ENCODE measurements at regions not wholly inside any gene's neighbourhood (a gene's known extent, or its start where the extent isn't known, plus 50 kb on each side); places are given as distances from the start of the nearest gene placed in this dataset.
"Not testable (repeated sequence)": the region's sequence is repeated elsewhere in the genome, so short reads cannot be mapped to it uniquely, and the experiment has no call there.

- in situ Hi-C loops (cut with MboI; ENCODE audit: low sequenced_read_pairs) = no loop called here
Measured at GRCh38 chr2:176423819-176424218, 154.6 kb downstream of the MTX2 start.

DNA sequence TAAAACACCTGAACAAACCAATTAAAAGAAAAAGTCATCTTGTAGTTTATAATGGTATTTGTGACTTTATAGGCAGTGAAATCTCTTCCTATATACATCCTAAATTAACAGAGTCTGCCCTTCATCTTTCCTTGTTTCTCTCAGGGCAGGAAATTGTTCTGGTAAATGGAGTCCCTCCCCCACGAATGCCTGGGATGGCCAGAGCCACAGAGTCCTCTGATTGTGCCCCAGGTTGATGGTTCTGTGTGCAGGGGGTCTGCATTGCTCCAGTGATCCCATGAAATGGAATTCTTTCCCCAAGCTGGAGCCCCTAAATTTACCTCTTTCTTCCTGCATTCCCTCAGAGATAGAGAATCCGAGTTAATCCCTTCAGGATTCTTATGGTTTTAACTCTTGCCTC lies 155.5 kb downstream of the MTX2 start:
- in situ Hi-C loops (cut with MboI; ENCODE audit: low sequenced_read_pairs) = no loop called here

DNA sequence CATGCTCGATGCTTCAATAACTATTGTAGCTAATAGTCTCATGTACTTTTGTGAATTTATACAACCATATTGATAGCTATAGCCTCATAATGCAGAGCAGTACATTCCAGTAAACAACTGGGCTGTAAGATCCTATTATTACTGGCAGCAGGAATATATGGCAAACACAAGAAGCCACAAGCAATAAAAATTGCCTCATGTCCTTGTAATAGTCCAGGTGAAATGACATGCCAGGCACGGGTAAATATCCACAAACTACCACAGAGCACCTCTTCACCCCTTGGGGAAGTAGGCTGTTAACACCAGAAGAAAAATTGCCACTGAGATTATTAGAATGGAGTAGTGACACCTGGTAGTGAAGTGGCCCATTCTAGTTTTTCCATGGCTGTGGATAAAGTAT lies 158.3 kb downstream of the MTX2 start:
- in situ Hi-C loops (cut with MboI; ENCODE audit: low sequenced_read_pairs) = no loop called here

- in situ Hi-C loops (cut with MboI; ENCODE audit: low sequenced_read_pairs) = not testable (repeated sequence)
Measured at GRCh38 chr2:176428944-176429469, 159.8 kb downstream of the MTX2 start.

GRCh38 chr2:176432434-176432833 lies 163.2 kb downstream of the MTX2 start:
- in situ Hi-C loops (cut with MboI; ENCODE audit: low sequenced_read_pairs) = no loop called here

GRCh38 chr2:176435729-176436128 lies 166.5 kb downstream of the MTX2 start:
- in situ Hi-C loops (cut with MboI; ENCODE audit: low sequenced_read_pairs) = no loop called here

DNA sequence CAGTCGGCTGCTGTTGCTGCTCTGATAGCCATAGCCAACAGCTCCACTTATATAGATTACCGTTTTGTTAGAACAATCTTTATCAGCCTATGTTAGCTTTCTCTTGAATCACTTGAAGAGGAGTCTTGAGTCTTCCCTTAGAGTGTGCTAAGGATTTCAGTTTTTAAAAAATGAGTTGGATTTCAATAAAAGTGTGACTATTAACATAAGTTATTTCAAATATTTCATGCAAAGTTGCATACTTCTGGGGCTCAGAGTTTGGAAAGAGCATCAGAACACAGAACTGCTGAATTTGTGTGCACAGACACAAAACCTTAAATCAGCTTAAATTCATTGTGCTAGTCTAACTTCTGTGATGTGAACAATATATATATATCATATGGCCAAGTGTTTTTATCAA lies 174.7 kb downstream of the MTX2 start:
- in situ Hi-C loops (cut with MboI; ENCODE audit: low sequenced_read_pairs) = no loop called here

DNA sequence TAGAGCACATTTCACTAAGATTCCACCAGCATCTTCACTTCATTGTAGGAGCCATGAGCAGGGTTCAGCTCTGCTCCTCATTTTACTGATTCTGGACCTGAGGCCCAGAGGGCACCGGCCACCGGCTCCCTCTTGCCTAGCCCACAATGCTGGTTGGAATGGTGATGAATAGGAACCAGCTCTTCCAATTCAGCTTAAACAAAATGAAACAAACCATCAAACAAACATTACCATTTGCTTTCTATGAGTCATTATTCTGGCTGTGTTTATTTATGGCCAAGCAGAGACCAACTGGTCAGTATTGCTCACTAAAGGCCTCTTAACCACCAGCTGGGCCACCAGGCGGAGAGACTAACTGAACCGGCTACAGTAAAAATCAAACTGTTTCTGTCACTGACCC lies 176.7 kb downstream of the MTX2 start:
- in situ Hi-C loops (cut with MboI; ENCODE audit: low sequenced_read_pairs) = no loop called here

GRCh38 chr2:176446718-176447414 lies 177.6 kb downstream of the MTX2 start:
- in situ Hi-C loops (cut with MboI; ENCODE audit: low sequenced_read_pairs) = no loop called here

DNA sequence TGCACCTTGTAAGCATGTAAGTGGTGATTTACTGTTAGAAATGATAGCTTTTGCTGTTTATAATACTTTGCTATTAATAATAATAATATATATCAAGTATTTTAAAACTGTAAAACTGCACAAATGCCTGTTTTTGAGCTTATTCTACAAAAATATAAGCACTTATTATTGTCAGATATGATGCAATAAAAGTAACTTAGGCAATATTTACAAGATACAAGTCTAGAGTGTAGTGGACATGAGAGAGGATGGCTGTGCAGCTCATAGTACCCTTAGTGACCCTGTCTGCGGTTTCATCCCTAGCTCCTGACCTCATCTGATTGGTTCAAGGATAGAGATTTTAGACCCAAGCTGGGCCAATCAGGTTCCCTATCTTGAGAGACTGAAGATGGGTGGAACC lies 178.4 kb downstream of the MTX2 start:
- in situ Hi-C loops (cut with MboI; ENCODE audit: low sequenced_read_pairs) = no loop called here

DNA sequence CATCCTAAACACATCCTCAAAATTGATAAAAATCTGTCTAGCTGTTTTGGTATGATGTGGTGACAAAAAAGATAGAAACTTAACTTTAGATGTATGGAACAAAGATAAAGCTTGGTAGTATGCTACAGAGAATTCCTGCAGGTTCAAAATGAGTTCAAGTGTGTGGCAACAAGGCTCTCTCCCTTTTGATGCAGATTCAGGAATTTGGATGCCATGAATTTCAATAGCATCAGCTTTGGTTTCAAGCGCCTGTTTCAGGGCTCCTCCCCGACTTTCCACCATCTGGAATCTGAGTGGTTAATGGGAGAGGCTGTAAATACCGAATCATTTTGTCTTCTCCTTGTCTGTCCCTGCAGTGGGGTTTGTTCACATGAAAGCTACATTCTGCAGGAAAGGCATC lies 180.6 kb downstream of the MTX2 start:
- in situ Hi-C loops (cut with MboI; ENCODE audit: low sequenced_read_pairs) = no loop called here

- in situ Hi-C loops (cut with MboI; ENCODE audit: low sequenced_read_pairs) = no loop called here
Measured at GRCh38 chr2:176453784-176454183, 184.5 kb downstream of the MTX2 start.

- in situ Hi-C loops (cut with MboI; ENCODE audit: low sequenced_read_pairs) = no loop called here
Measured at GRCh38 chr2:176454893-176455815, 185.9 kb downstream of the MTX2 start.

- in situ Hi-C loops (cut with MboI; ENCODE audit: low sequenced_read_pairs) = no loop called here
Measured at GRCh38 chr2:176455816-176456291, 186.6 kb downstream of the MTX2 start.

- in situ Hi-C loops (cut with MboI; ENCODE audit: low sequenced_read_pairs) = no loop called here
Measured at GRCh38 chr2:176457481-176457880, 188.2 kb downstream of the MTX2 start.

DNA sequence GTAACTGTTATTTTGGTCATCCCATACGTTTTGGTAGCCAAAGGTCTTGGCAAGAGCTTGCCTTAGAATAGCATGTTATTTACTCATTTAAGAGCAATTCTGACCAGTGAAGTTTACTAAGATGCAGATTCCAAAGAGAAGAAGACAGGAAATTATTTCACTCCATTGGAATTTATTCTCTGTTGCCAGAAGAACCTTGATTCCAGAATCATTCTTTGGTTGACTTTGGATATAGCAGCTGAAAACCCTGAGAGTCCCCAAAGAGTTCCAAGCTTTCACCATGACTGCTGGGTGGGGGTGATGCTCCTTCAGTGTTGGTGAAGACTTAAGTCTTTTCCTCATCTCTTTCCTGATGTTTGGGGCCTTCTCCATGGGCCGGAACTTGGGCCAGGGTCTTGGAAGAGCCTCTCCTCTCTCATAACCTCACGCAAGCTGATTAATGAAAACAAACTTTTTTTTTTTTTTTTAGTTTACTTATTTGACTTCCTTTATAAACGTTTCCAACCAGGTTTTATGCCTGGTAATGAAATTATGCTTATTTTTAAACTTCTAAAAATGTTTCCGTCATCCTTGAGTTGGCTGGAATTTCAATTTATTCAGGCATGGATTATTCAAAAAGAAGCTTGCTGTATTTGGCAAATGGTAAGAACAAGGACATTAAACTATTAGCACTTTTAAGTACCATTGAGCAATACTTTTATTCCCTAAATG lies 192.0 kb downstream of the MTX2 start:
- in situ Hi-C loops (cut with MboI; ENCODE audit: low sequenced_read_pairs) = no loop called here

DNA sequence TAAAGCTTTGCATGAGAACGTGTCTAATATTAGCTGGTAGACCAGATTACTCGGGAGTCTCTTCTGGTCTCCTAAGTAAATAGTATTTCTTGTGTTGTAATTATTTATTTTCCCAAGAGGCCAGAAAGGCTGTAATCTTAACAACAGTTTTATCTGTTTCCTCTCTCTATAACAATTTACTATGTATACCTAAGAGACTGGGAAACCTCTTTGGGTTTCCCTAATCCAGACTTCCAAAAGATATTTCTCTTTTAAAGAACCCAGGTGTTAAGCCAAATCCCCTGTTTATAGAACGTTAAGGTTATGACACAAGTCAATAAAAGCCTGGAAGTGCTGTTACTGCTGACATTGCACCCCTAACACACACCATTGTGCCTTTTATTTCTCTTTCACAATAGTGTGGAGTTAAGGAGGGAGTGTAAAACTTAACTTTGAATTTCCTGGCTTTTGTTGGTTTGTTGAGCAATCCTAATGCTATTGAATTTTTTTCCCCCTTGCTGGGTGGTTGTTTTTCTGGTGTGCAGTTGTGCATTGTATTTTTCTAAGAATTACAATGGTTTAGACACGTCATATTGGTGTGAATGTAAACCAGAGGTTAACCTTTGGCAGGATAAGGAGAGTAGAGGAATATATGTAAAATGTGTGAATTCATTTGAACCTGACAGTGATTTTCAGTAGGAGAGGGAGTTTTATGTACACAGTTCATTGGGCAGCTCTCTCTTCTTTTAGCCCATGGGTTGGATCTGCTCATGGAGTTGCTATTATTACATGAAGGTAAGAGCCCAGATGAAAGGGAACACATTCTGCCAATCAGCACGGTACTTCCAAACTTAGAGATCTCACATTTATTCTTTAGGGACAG lies 192.8 kb downstream of the MTX2 start:
- in situ Hi-C loops (cut with MboI; ENCODE audit: low sequenced_read_pairs) = no loop called here

GRCh38 chr2:176463546-176463945 lies 194.3 kb downstream of the MTX2 start:
- in situ Hi-C loops (cut with MboI; ENCODE audit: low sequenced_read_pairs) = no loop called here

DNA sequence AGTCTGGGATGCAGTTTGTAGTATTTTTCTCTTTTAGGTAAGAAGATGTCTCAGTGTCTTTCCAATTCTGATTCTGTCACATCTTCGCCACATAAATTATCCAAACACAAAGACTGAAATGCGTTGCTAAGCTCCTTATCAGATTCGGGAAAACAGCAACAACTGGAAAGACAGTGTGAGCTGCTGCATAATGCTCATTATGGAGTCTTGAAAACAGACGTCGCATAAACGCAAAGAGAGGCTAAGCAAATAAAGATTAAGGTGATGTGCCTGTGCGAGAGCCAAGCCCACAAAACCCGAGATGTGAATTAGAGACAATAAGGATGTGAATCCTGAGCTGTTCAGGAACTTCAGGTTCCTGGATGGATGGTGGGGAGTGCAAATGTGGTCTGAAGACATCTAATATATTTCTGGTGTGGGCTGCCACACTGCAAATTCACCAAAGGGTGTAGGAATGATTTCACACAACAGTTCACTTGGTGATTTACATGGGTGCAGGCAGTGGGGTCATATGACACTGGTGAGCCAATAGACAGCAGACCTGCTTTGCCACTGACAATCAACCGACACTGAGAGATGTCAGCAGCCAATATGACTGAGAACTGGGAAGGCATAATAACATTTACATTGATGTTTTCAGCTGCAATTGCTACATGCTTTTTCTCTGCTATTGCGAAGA lies 195.8 kb downstream of the MTX2 start:
- in situ Hi-C loops (cut with MboI; ENCODE audit: low sequenced_read_pairs) = no loop called here
